ENCODE measurements at regions not wholly inside any gene's neighbourhood (a gene's known extent, or its start where the extent isn't known, plus 50 kb on each side); places are given as distances from the start of the nearest gene placed in this dataset.

DNA sequence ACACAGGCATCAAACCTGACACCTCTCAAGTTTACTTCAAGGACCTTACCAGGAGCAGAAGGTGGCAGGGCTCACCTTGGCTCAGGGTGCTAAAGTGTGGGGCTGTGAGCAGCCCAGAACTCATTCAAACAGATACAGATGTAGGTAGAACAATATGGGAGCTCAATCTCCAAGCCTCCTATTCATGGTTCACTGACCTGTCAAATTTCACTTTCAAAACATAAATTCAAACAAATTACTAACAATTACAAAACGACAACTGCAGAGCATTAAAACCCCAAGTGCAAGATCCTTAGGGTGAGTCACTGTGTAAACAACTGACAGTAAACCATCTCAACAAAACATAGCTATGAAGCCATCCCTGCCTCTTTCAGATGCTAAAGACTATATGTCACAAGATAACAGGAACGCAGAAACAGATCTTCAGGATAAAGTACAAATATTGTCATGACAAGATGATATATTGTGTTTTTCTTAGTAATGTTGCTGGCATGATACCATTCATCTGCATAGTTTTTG is 303.5 kb upstream of the ANO3 start:
- H3K9me3 ChIP-seq (ENCODE audit: insufficient read depth, low read depth, low read length), result no peaks in the 10 kb centered on the region
- H3K4me3 ChIP-seq (ENCODE audit: low read length), result no peak overlapping the region
- no peaks in the 10 kb centered on the region for H3K36me3 ChIP-seq (ENCODE audit: insufficient read depth, low read length)
- no peaks in the 10 kb centered on the region for H3K27me3 ChIP-seq (ENCODE audit: insufficient read depth, low read length)
- no peak overlapping the region for H3K27ac ChIP-seq (ENCODE audit: low read depth, low read length)
- H3K4me1 ChIP-seq (ENCODE audit: insufficient read depth, low read length), result no peaks in the 10 kb centered on the region
- 74% methylated on average over 2 of the region's 2 CpGs for WGBS
- H3K9ac ChIP-seq (ENCODE audit: low read depth, low read length), result no peak overlapping the region

DNA sequence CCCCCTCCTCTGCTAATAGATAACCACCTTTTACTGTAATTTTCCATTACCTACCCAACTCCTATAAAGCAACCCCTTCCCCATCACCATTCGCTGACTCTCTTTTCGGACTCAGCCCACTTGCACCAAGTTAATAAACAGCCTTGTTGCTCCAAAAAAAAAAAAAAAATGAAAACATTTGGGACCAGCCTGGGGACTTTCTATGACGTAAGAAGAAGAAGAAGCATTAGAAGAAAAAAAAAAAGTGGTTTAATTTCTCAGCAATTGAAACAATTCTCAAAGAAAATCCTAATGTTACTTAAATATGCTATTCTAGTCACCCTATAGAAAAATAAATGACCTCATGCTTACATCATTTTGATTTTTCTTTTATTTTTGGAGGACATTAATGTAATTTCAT is 301.5 kb upstream of the ANO3 start:
- 96% methylated on average over 2 of the region's 3 CpGs for WGBS
- H3K4me1 ChIP-seq (ENCODE audit: insufficient read depth, low read length), result no peaks in the 10 kb centered on the region
- H3K9me3 ChIP-seq (ENCODE audit: insufficient read depth, low read depth, low read length), result no peaks in the 10 kb centered on the region
- H3K9ac ChIP-seq (ENCODE audit: low read depth, low read length), result no peak overlapping the region
- H3K4me3 ChIP-seq (ENCODE audit: low read length), result no peak overlapping the region
- H3K27ac ChIP-seq (ENCODE audit: low read depth, low read length), result no peak overlapping the region
- no peaks in the 10 kb centered on the region for H3K36me3 ChIP-seq (ENCODE audit: insufficient read depth, low read length)
- H3K27me3 ChIP-seq (ENCODE audit: insufficient read depth, low read length), result no peaks in the 10 kb centered on the region

DNA sequence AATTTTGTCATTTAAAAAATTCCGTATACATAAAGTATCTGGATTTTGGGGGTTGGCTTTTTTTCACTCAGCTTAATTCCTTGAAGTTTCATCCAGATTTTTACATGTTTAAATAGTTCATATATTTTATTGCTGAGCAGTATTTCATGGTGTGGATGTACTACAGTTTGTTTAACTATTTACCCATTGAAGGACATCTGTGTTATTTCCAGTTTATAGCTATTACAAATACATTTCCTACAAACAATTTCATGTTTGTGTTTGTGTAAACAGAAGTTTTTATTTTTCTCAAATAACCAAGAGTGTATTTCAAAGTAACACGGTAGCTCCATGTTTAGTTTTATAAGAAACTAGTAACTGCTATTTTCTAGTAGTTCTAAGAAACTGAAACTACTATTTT is 299.7 kb upstream of the ANO3 start:
- Histone ChIP-seq H3K4me1 (ENCODE audit: insufficient read depth, low read length) (no peaks in the 10 kb centered on the region), H3K27me3 (ENCODE audit: insufficient read depth, low read length) (no peaks in the 10 kb centered on the region), H3K9me3 (ENCODE audit: insufficient read depth, low read depth, low read length) (no peaks in the 10 kb centered on the region), H3K4me3 (ENCODE audit: low read length) (no peak overlapping the region), H3K27ac (ENCODE audit: low read depth, low read length) (no peak overlapping the region), H3K36me3 (ENCODE audit: insufficient read depth, low read length) (no peaks in the 10 kb centered on the region), H3K9ac (ENCODE audit: low read depth, low read length) (no peak overlapping the region)
- WGBS, result no CpG with 5 or more reads among the region's 2 CpGs

DNA sequence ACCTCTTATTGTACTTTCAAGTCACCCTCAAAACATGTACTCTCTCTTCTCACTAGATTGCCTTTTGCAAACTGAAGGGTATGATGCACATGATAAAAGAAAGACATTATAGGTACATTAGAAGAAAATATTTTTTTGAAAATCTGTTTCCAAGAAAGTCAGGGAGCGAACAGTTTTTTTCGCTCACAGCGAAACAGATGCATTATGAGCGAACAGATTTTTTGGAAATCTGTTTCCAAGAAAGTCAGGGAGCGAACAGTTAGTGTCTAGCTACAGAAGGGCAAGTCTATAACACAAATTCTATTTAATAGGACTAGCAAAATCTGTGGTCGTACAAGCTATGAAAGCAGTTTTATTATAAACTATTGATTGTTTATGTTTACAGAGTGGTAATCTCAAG is 296.2 kb upstream of the ANO3 start:
- no peak overlapping the region for H3K9ac ChIP-seq (ENCODE audit: low read depth, low read length)
- no peaks in the 10 kb centered on the region for H3K27me3 ChIP-seq (ENCODE audit: insufficient read depth, low read length)
- no peak overlapping the region for H3K27ac ChIP-seq (ENCODE audit: low read depth, low read length)
- no peaks in the 10 kb centered on the region for H3K36me3 ChIP-seq (ENCODE audit: insufficient read depth, low read length)
- H3K9me3 ChIP-seq (ENCODE audit: insufficient read depth, low read depth, low read length), result no peaks in the 10 kb centered on the region
- 99% methylated on average over 5 of the region's 6 CpGs for WGBS
- no peak overlapping the region for H3K4me3 ChIP-seq (ENCODE audit: low read length)
- H3K4me1 ChIP-seq (ENCODE audit: insufficient read depth, low read length), result no peaks in the 10 kb centered on the region

DNA sequence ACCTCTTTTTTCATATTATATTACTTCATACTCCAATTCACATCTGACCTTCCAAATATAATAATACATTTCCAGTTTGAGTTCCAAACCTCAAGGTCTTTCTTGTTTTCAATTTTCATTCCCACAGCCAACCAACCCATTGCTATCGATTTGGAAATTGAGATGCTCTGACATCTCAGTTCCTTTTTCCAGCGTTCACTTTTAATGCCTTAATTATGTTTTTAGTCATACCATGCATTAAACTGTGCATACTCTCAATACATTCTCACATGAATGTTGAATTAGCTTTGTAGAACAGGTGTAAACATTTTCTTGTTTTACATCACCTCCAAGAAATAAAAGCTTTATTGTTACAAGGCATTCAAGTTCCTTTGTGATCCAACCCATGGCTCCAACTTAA is 294.2 kb upstream of the ANO3 start:
- no peak overlapping the region for H3K4me3 ChIP-seq (ENCODE audit: low read length)
- no peak overlapping the region for H3K9ac ChIP-seq (ENCODE audit: low read depth, low read length)
- WGBS, result 94% methylated on average over 2 of the region's 2 CpGs
- no peak overlapping the region for H3K27ac ChIP-seq (ENCODE audit: low read depth, low read length)
- H3K9me3 ChIP-seq (ENCODE audit: insufficient read depth, low read depth, low read length), result no peaks in the 10 kb centered on the region
- H3K4me1 ChIP-seq (ENCODE audit: insufficient read depth, low read length), result no peaks in the 10 kb centered on the region
- H3K36me3 ChIP-seq (ENCODE audit: insufficient read depth, low read length), result no peaks in the 10 kb centered on the region
- no peaks in the 10 kb centered on the region for H3K27me3 ChIP-seq (ENCODE audit: insufficient read depth, low read length)

DNA sequence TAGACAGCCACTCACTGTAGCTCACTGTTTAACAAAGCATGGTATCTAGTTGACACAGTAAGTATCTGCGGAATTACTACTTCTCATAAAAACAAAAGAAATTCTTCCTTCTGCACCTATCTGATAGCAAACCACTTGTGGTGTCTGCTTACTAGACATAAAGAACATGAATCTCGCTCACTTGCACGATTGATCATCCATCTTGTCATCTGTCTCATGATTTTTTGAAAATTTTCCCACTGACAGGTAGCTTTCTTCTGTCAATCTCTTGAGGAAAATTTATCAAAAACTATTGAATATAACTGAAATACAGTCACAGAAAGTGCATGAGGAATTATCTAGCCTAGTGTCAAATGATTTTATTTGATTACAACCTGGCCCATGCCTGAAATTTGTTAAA is 291.6 kb upstream of the ANO3 start:
- Histone ChIP-seq H3K9ac (ENCODE audit: low read depth, low read length) (no peak overlapping the region), H3K27me3 (ENCODE audit: insufficient read depth, low read length) (no peaks in the 10 kb centered on the region), H3K4me3 (ENCODE audit: low read length) (no peak overlapping the region), H3K4me1 (ENCODE audit: insufficient read depth, low read length) (no peaks in the 10 kb centered on the region), H3K27ac (ENCODE audit: low read depth, low read length) (no peak overlapping the region), H3K9me3 (ENCODE audit: insufficient read depth, low read depth, low read length) (no peaks in the 10 kb centered on the region), H3K36me3 (ENCODE audit: insufficient read depth, low read length) (no peaks in the 10 kb centered on the region)
- WGBS, result 66% methylated on average over 3 of the region's 3 CpGs

DNA sequence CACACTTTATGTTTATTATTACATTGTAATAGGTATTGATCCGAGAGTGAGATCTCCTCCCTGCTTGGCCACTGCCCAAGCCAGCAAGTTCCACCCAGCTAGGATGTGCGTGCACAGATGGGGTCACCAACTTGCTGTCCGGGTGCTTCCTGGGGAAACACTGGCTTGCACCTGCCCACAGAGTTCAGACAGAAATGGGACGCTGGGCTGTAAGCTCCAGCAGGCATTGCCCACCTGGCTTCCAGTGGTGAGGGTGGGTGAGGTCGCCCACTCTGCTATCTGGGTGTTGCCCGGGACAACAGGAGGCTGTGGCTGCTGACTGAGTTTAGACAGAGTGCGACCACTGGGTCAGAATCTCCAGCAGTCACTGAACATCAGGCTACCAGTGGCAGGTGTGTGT is 289.8 kb upstream of the ANO3 start:
- H3K27me3 ChIP-seq (ENCODE audit: insufficient read depth, low read length), result no peaks in the 10 kb centered on the region
- H3K4me3 ChIP-seq (ENCODE audit: low read length), result no peak overlapping the region
- no peak overlapping the region for H3K27ac ChIP-seq (ENCODE audit: low read depth, low read length)
- no peaks in the 10 kb centered on the region for H3K4me1 ChIP-seq (ENCODE audit: insufficient read depth, low read length)
- no peaks in the 10 kb centered on the region for H3K9me3 ChIP-seq (ENCODE audit: insufficient read depth, low read depth, low read length)
- H3K36me3 ChIP-seq (ENCODE audit: insufficient read depth, low read length), result no peaks in the 10 kb centered on the region
- 92% methylated on average over 7 of the region's 7 CpGs for WGBS
- H3K9ac ChIP-seq (ENCODE audit: low read depth, low read length), result no peak overlapping the region

DNA sequence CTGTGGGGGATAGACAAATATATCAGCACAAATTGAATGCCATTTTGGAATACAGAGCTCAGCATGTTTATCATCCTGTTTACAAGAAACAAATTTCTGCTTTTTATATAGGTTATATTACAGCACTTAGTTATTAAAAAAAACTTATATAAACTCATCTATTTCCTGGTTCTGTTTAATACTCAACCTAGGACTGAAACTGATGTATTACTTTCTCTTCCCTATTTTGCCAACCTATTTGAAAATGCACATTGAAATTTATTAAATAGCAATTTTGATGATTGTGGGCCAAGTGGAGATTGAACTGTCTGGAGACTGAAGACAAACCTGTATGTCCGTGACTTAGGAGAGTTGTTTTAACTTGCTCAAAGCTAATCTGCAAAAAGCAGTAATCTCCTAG is 288.3 kb upstream of the ANO3 start:
- Histone ChIP-seq H3K36me3 (ENCODE audit: insufficient read depth, low read length) (no peaks in the 10 kb centered on the region), H3K4me3 (ENCODE audit: low read length) (no peak overlapping the region), H3K27ac (ENCODE audit: low read depth, low read length) (no peak overlapping the region), H3K9ac (ENCODE audit: low read depth, low read length) (no peak overlapping the region), H3K4me1 (ENCODE audit: insufficient read depth, low read length) (no peaks in the 10 kb centered on the region), H3K27me3 (ENCODE audit: insufficient read depth, low read length) (no peaks in the 10 kb centered on the region), H3K9me3 (ENCODE audit: insufficient read depth, low read depth, low read length) (no peaks in the 10 kb centered on the region)
- WGBS, result no CpG with 5 or more reads among the region's 1 CpG

DNA sequence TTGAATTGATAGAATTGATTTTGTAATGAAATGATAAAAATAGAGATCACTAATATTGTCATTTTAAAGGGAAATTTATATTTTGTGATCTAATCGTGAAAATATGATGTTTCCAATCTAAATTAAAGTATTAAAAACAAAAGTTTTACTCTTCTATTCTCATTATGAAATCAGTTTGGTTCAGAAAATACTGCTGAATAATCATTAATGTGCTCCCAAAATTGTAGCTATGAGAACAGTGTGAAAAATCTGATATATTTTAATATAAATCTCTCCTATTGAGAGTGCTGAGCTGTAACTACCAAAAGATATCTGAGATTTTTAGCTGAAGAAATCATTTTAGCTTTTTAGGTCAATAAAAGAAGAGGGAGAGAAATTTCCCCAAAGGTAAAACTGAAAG is 287.5 kb upstream of the ANO3 start:
- H3K27me3 ChIP-seq (ENCODE audit: insufficient read depth, low read length), result no peaks in the 10 kb centered on the region
- WGBS, result no CpG with 5 or more reads among the region's 1 CpG
- no peaks in the 10 kb centered on the region for H3K9me3 ChIP-seq (ENCODE audit: insufficient read depth, low read depth, low read length)
- H3K9ac ChIP-seq (ENCODE audit: low read depth, low read length), result no peak overlapping the region
- no peaks in the 10 kb centered on the region for H3K36me3 ChIP-seq (ENCODE audit: insufficient read depth, low read length)
- H3K4me3 ChIP-seq (ENCODE audit: low read length), result no peak overlapping the region
- no peak overlapping the region for H3K27ac ChIP-seq (ENCODE audit: low read depth, low read length)
- H3K4me1 ChIP-seq (ENCODE audit: insufficient read depth, low read length), result no peaks in the 10 kb centered on the region

DNA sequence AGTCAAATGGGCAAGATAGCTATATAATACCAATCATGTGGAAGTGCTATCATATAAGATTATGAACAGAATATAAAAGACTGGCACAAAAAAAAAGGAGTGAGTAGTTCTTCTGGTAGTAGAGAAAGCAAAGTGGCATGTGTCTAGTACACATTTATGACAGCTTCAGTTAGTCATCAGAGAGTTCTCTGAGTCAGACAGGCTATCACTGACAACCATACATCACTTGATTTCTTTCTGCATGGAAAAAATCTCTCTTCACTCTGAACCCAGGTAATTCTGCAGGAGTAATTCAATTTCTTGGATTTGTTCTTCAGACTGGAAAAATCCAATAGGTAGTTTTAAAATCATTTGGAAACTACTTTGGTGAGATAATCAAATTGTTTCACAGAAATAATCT is 286.8 kb upstream of the ANO3 start:
- Histone ChIP-seq H3K9me3 (ENCODE audit: insufficient read depth, low read depth, low read length) (no peaks in the 10 kb centered on the region), H3K4me3 (ENCODE audit: low read length) (no peak overlapping the region), H3K27me3 (ENCODE audit: insufficient read depth, low read length) (no peaks in the 10 kb centered on the region), H3K36me3 (ENCODE audit: insufficient read depth, low read length) (no peaks in the 10 kb centered on the region), H3K27ac (ENCODE audit: low read depth, low read length) (no peak overlapping the region), H3K9ac (ENCODE audit: low read depth, low read length) (no peak overlapping the region), H3K4me1 (ENCODE audit: insufficient read depth, low read length) (no peaks in the 10 kb centered on the region)

DNA sequence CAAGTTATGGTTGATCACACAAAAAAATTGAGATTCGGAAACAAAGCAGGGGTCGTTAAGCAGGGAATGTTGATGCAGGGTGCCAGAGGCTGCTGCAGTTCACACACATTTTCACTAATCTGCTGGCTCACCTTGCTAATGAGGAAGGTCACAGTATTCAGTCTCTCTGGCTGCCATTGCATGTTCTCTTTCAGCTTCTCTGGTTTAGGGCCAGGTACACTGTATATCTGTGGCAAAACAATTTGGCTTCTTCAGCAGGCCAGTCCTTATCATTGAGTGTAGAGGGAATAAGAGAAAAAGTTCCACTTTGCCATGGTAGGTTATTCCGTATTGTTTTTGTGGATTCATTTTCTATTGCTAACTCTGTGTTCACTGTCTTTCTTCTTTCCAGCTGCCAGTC is 283.7 kb upstream of the ANO3 start:
- Histone ChIP-seq H3K9me3 (ENCODE audit: insufficient read depth, low read depth, low read length) (no peaks in the 10 kb centered on the region), H3K36me3 (ENCODE audit: insufficient read depth, low read length) (no peaks in the 10 kb centered on the region), H3K9ac (ENCODE audit: low read depth, low read length) (no peak overlapping the region), H3K4me3 (ENCODE audit: low read length) (no peak overlapping the region), H3K4me1 (ENCODE audit: insufficient read depth, low read length) (no peaks in the 10 kb centered on the region), H3K27ac (ENCODE audit: low read depth, low read length) (no peak overlapping the region), H3K27me3 (ENCODE audit: insufficient read depth, low read length) (no peaks in the 10 kb centered on the region)
- 94% methylated on average over 3 of the region's 3 CpGs for WGBS

DNA sequence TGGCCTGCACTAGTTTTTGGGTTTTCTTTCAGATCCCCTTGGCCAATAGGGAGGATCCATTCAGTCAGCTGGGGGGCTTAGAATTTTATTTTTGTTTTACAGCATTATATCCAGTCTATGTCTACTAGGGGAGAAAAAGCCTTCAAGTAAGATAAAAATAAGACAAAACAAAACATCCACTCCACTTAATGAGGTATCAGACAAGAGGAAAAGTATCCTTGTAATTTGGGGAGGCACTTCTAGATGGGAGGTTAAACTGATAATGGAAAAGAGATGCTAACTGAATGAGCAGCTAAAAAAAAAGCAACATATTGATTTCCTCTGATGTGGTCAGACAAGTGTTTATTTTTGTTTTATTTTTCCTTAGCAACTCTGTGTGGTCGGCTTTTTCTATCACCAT is 278.0 kb upstream of the ANO3 start:
- H3K27me3 ChIP-seq (ENCODE audit: insufficient read depth, low read length), result no peaks in the 10 kb centered on the region
- H3K9ac ChIP-seq (ENCODE audit: low read depth, low read length), result no peak overlapping the region
- H3K27ac ChIP-seq (ENCODE audit: low read depth, low read length), result no peak overlapping the region
- H3K36me3 ChIP-seq (ENCODE audit: insufficient read depth, low read length), result no peaks in the 10 kb centered on the region
- no peak overlapping the region for H3K4me3 ChIP-seq (ENCODE audit: low read length)
- H3K9me3 ChIP-seq (ENCODE audit: insufficient read depth, low read depth, low read length), result no peaks in the 10 kb centered on the region
- no CpG with 5 or more reads among the region's 1 CpG for WGBS
- no peaks in the 10 kb centered on the region for H3K4me1 ChIP-seq (ENCODE audit: insufficient read depth, low read length)

Measured in HUES64 (cell line).